Tibial nerve (tissue), 4 donors: ENCODE measurements at regions not wholly inside any gene's neighbourhood (a gene's known extent, or its start where the extent isn't known, plus 50 kb on each side); places are given as distances from the start of the nearest gene placed in this dataset.

Source experiments
- DNase-seq, 2 donors: peaks; one replicate each; pipeline ENCODE4 v3.0.0-alpha.2; 2019; ENCODE audit warnings: low spot score in 2 of 2
- H3K27ac ChIP-seq, 4 donors: fragments of 200-600 bp; sonication (generic) in 3 of 4; one replicate each; pipeline ENCODE4 v1.5.1; 2017 to 2019; ENCODE audit warnings: mild to moderate bottlenecking in 1 of 4
- H3K27me3 ChIP-seq, 2 donors: fragments of 200-600 bp; sonication (generic) in 1 of 2; one replicate each; pipeline versions ENCODE4 v1.5.1 to v1.6.0; 2017 to 2019
- H3K36me3 ChIP-seq, 3 donors: fragments of 200-600 bp; sonication (generic); one replicate each; pipeline ENCODE4 v1.5.1; 2018 to 2019
- H3K4me1 ChIP-seq, 4 donors: fragments of 200-600 bp; sonication (generic) in 3 of 4; one replicate each; pipeline ENCODE4 v1.5.1; 2017 to 2019
- H3K4me3 ChIP-seq, 4 donors: fragments of 200-600 bp; sonication (generic) in 3 of 4; one replicate each; pipeline ENCODE4 v1.5.1; 2017 to 2019; ENCODE audit warnings: mild to moderate bottlenecking in 1 of 4, moderate library complexity in 1 of 4
- H3K9me3 ChIP-seq, 4 donors: fragments of 200-600 bp; sonication (generic) in 3 of 4; one replicate each; pipeline ENCODE4 v1.5.1; 2017 to 2019
- EP300 ChIP-seq, 2 donors: sonication (generic); formaldehyde crosslinking; IDR thresholded peaks; one replicate each; pipeline ENCODE4 v1.6.1; 2017; ENCODE audit warnings: antibody characterized with exemption in 2 of 2, mild to moderate bottlenecking in 1 of 2
- POLR2A ChIP-seq, 2 donors: fragments of 450-650 bp; IDR thresholded peaks; one replicate each; pipeline ENCODE4 v1.6.1; 2017; ENCODE audit warnings: antibody characterized with exemption in 2 of 2, mild to moderate bottlenecking in 2 of 2, moderate library complexity in 2 of 2
- WGBS, 2 donors: methylation state at CpG; one replicate each; pipeline ENCODE4 v1.1.5; 2018; 5-methylcytosine and 5-hydroxymethylcytosine counted together
- TF ChIP-seq, protein P1 (sequence below), 5 experiments: fragments of 200-600 bp in 3 of 5; fragments of 450-650 bp in 2 of 5; sonication (generic) in 3 of 5; IDR thresholded peaks; one replicate each; pipeline ENCODE4 v1.5.1; 2016 to 2019; ENCODE audit warnings: antibody characterized with exemption in 5 of 5, mild to moderate bottlenecking in 3 of 5, moderate library complexity in 2 of 5

DNA sequence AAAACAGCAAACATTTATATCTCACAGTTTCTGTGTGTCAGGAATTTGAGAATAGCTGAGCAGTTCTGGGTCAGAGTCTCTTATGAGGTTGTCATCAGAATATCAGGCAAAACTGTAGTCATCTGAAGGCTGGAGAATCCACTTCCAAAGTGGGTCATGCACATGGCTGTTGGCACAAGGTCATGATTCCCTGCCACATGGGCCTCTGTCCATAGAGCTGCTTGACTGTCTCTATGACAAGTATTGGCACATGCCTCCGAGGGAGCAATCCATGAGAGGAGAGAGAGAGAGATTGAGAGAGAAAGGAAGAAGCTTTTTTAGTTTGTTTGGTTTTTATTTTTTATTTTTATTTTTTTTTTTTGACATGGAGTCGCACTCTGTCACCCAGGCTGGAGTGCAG lies 101.8 kb upstream of the DDX18 start:
- DNase-seq: no peak
- Histone ChIP-seq H3K27me3 (no peaks in the 10 kb centered on the region), H3K4me1 (no peaks in the 10 kb centered on the region), H3K27ac (no peak overlapping the region), H3K9me3 (peaks cover 0 to 6% (median 0%) of the 10 kb centered on the region in 4 donors), H3K4me3 (no peak overlapping the region), H3K36me3 (no peaks in the 10 kb centered on the region)
- TF ChIP-seq, protein P1, sequence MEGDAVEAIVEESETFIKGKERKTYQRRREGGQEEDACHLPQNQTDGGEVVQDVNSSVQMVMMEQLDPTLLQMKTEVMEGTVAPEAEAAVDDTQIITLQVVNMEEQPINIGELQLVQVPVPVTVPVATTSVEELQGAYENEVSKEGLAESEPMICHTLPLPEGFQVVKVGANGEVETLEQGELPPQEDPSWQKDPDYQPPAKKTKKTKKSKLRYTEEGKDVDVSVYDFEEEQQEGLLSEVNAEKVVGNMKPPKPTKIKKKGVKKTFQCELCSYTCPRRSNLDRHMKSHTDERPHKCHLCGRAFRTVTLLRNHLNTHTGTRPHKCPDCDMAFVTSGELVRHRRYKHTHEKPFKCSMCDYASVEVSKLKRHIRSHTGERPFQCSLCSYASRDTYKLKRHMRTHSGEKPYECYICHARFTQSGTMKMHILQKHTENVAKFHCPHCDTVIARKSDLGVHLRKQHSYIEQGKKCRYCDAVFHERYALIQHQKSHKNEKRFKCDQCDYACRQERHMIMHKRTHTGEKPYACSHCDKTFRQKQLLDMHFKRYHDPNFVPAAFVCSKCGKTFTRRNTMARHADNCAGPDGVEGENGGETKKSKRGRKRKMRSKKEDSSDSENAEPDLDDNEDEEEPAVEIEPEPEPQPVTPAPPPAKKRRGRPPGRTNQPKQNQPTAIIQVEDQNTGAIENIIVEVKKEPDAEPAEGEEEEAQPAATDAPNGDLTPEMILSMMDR (IDR thresholded peaks at IDR 0.05): no peak
- no peak for TF ChIP-seq EP300 (IDR thresholded peaks at IDR 0.05)
- no peak for TF ChIP-seq POLR2A (IDR thresholded peaks at IDR 0.05)
- 62 to 80% methylated on average over 2 of the region's 2 CpGs for WGBS, 2 donors

GRCh38 chr2:117714110-117714509 lies 100.4 kb upstream of the DDX18 start:
- Histone ChIP-seq H3K27ac (peak overlapping the region in 2 of 4 donors; percentile 29 to 65), H3K4me1 (no peaks in the 10 kb centered on the region), H3K9me3 (peaks cover 0 to 6% (median 0%) of the 10 kb centered on the region in 4 donors), H3K27me3 (no peaks in the 10 kb centered on the region), H3K4me3 (no peak overlapping the region), H3K36me3 (no peaks in the 10 kb centered on the region)
- DNase-seq: no peak
- TF ChIP-seq EP300 (IDR thresholded peaks at IDR 0.05): no peak
- TF ChIP-seq POLR2A (IDR thresholded peaks at IDR 0.05): no peak
- TF ChIP-seq, protein P1 (IDR thresholded peaks at IDR 0.05): no peak
- WGBS, 2 donors: 43 to 50% methylated on average over 6 of the region's 6 CpGs

GRCh38 chr2:117714745-117715417 lies 99.6 kb upstream of the DDX18 start:
- Histone ChIP-seq H3K4me3 (no peak overlapping the region), H3K27ac (peak overlapping the region in 2 of 4 donors; percentile 29 to 65), H3K9me3 (peaks cover 0 to 6% (median 0%) of the 10 kb centered on the region in 4 donors), H3K4me1 (no peaks in the 10 kb centered on the region), H3K36me3 (no peaks in the 10 kb centered on the region), H3K27me3 (no peaks in the 10 kb centered on the region)
- TF ChIP-seq, protein P1 (IDR thresholded peaks at IDR 0.05): no peak
- TF ChIP-seq EP300 (IDR thresholded peaks at IDR 0.05): no peak
- no peak for TF ChIP-seq POLR2A (IDR thresholded peaks at IDR 0.05)
- WGBS, 2 donors: 55 to 57% methylated on average over 7 of the region's 7 CpGs
- no peak for DNase-seq

GRCh38 chr2:117716505-117716904 lies 98.0 kb upstream of the DDX18 start:
- TF ChIP-seq, protein P1 (IDR thresholded peaks at IDR 0.05): no peak
- TF ChIP-seq POLR2A (IDR thresholded peaks at IDR 0.05): no peak
- WGBS, 2 donors: 73% methylated on average over 3 of the region's 3 CpGs
- H3K27ac ChIP-seq: no peak overlapping the region

GRCh38 chr2:117717072-117717471 lies 97.4 kb upstream of the DDX18 start:
- TF ChIP-seq, protein P1 (IDR thresholded peaks at IDR 0.05): no peak
- TF ChIP-seq POLR2A (IDR thresholded peaks at IDR 0.05): no peak
- no peak for TF ChIP-seq EP300 (IDR thresholded peaks at IDR 0.05)
- Histone ChIP-seq H3K9me3 (peaks cover 0 to 6% (median 0%) of the 10 kb centered on the region in 4 donors), H3K36me3 (no peaks in the 10 kb centered on the region), H3K4me1 (no peaks in the 10 kb centered on the region), H3K4me3 (no peak overlapping the region), H3K27me3 (no peaks in the 10 kb centered on the region), H3K27ac (no peak overlapping the region)
- 55% methylated on average over 6 of the region's 6 CpGs for whole genome bisulfite sequencing, 2 donors
- no peak for DNase-seq

More at GRCh38 chr2:117716505-117716904, 98.0 kb upstream of the DDX18 start:
- no peak for DNase-seq
- Histone ChIP-seq H3K36me3 (no peaks in the 10 kb centered on the region), H3K9me3 (peaks cover 0 to 6% (median 0%) of the 10 kb centered on the region in 4 donors), H3K27me3 (no peaks in the 10 kb centered on the region), H3K4me1 (no peaks in the 10 kb centered on the region), H3K4me3 (no peak overlapping the region)
